ENCODE measurements at regions not wholly inside any gene's neighbourhood (a gene's known extent, or its start where the extent isn't known, plus 50 kb on each side); places are given as distances from the start of the nearest gene placed in this dataset.

DNA sequence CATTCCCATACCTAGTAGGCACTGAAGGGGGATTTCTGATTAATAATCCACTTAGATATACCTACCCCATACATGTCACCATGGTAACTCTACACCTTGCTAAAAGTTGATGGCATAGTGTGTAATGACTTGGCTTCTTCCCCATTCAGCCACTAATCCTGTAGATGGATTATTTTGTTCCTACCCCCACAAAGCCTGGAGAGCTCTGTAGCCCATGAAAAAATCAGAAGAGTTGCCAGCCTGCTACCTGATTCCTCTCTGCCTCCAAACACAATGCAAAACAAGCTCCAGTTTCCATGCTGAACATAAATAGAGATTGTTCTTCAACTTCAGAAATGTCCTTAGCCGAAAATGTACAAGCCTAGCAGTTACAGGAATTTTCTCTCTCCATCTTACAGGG lies 98.9 kb upstream of the PFN2 start:
- H3K4ac ChIP-seq (ENCODE audit: low read depth, low read length), result no peak overlapping the region
- no peaks in the 10 kb centered on the region for H4K20me1 ChIP-seq (ENCODE audit: control insufficient read depth, insufficient read depth, insufficient read length)
- no peak overlapping the region for H2AFZ ChIP-seq (ENCODE audit: low read length)
- H3K23ac ChIP-seq (ENCODE audit: insufficient read length, low read depth, low read length), result no peak overlapping the region
- H3T11ph ChIP-seq (ENCODE audit: low read length), result no peak overlapping the region
- no peak overlapping the region for H2BK5ac ChIP-seq (ENCODE audit: insufficient read length, low read length)
- H2BK20ac ChIP-seq (ENCODE audit: low read depth, low read length, poor library complexity, severe bottlenecking), result no peak overlapping the region
- no peak overlapping the region for H4K8ac ChIP-seq (replicated peaks; ENCODE audit: insufficient read length, low read depth, low read length)
- TF ChIP-seq CTCF (conservative IDR thresholded peaks at IDR 0.05), result no peak
- H3K27ac ChIP-seq (ENCODE audit: insufficient read length, low read depth, low read length), result no peak overlapping the region
- H4K5ac ChIP-seq (ENCODE audit: insufficient read length, low read depth, low read length), result no peak overlapping the region
- H3K4me2 ChIP-seq (ENCODE audit: insufficient read depth, insufficient read length, low read length), result no peak overlapping the region
- no peaks in the 10 kb centered on the region for H3K36me3 Mint-ChIP-seq (ENCODE audit: insufficient read depth in 1 of 3, low read depth in 3 of 3)
- WGBS (ENCODE audit: extremely low coverage, insufficient read length, low lambda C conversion rate), result no CpG with 5 or more reads among the region's 1 CpG
- H3K27me3 ChIP-seq (ENCODE audit: insufficient read depth, low read length), result no peaks in the 10 kb centered on the region
- no peak overlapping the region for H2BK15ac ChIP-seq (ENCODE audit: low read depth, low read length)
- no peaks in the 10 kb centered on the region for H3K79me2 ChIP-seq (ENCODE audit: insufficient read depth, low read length)
- no peak overlapping the region for H3K14ac ChIP-seq (ENCODE audit: insufficient read depth, low read length)
- H3K18ac ChIP-seq (ENCODE audit: insufficient read length, low read depth, low read length), result no peak overlapping the region
- no peaks in the 10 kb centered on the region; a peak in 1 of 5 replicates for H3K9me3 Mint-ChIP-seq
- no peaks in the 10 kb centered on the region for H3K9me3 ChIP-seq (ENCODE audit: control insufficient read depth, low read depth, low read length)
- H3K79me1 ChIP-seq (ENCODE audit: insufficient read depth, low read depth, low read length, poor library complexity, severe bottlenecking), result no peaks in the 10 kb centered on the region
- no peaks in the 10 kb centered on the region for H3K23me2 ChIP-seq (ENCODE audit: insufficient read length, low read depth, low read length, poor library complexity, severe bottlenecking)
- no peak overlapping the region for H4K91ac ChIP-seq (ENCODE audit: insufficient read length, low read depth, low read length)
- H3K27ac Mint-ChIP-seq, result no peak overlapping the region
- no peak overlapping the region for H3K56ac ChIP-seq (ENCODE audit: insufficient read length, low read depth, low read length)
- H3K9ac ChIP-seq (ENCODE audit: extremely low read depth, insufficient read length, low read length), result no peak overlapping the region
- DNase-seq, result no peak
- H3K27me3 Mint-ChIP-seq (ENCODE audit: low read depth), result no peaks in the 10 kb centered on the region; the same call in none of the 2 replicates
- peaks cover 12 to 29% of the 10 kb centered on the region in 2 experiments for H3K4me1 Mint-ChIP-seq
- peaks cover 4% of the 10 kb centered on the region; the same call in 1 of the 2 replicates for H3K4me1 ChIP-seq (ENCODE audit: insufficient read depth, low read length)
- no peak overlapping the region for H2BK12ac ChIP-seq (ENCODE audit: insufficient read length, low read depth, low read length)
- H2BK120ac ChIP-seq (ENCODE audit: low read depth, low read length, poor library complexity, severe bottlenecking), result no peak overlapping the region
- no peak overlapping the region for H3K4me3 Mint-ChIP-seq
- H2AK5ac ChIP-seq (ENCODE audit: insufficient read length, low read length), result no peak overlapping the region
